ENCODE measurements at regions not wholly inside any gene's neighbourhood (a gene's known extent, or its start where the extent isn't known, plus 50 kb on each side); places are given as distances from the start of the nearest gene placed in this dataset.
"Not testable (repeated sequence)": the region's sequence is repeated elsewhere in the genome, so short reads cannot be mapped to it uniquely, and the experiment has no call there.

GRCh38 chr6:85285934-85286333 is 163.9 kb upstream of the NT5E start:
- DNase-seq (ENCODE audit: low read depth in 1 of 2, low spot score in 1 of 2) = no peak

- no peak for DNase-seq (ENCODE audit: low read depth in 1 of 2, low spot score in 1 of 2)
These were observed 164.8 kb upstream of the NT5E start for GRCh38 chr6:85285114-85285513.

GRCh38 chr6:85283436-85283835 is 166.4 kb upstream of the NT5E start:
- no peak for DNase-seq (ENCODE audit: low read depth in 1 of 2, low spot score in 1 of 2)

- no peak for DNase-seq (ENCODE audit: low read depth in 1 of 2, low spot score in 1 of 2)
These were observed 171.3 kb upstream of the NT5E start for GRCh38 chr6:85278466-85279035.

- DNase-seq (ENCODE audit: low read depth in 1 of 2, low spot score in 1 of 2) = not testable (repeated sequence)
These were observed 173.9 kb upstream of the NT5E start for GRCh38 chr6:85276026-85276425.

- no peak for DNase-seq (ENCODE audit: low read depth in 1 of 2, low spot score in 1 of 2)
These were observed 174.4 kb upstream of the NT5E start for GRCh38 chr6:85275338-85275985.

- DNase-seq (ENCODE audit: low read depth in 1 of 2, low spot score in 1 of 2) = no peak
These were observed 176.0 kb upstream of the NT5E start for GRCh38 chr6:85273870-85274269.

GRCh38 chr6:85273046-85273445 is 176.8 kb upstream of the NT5E start:
- DNase-seq (ENCODE audit: low read depth in 1 of 2, low spot score in 1 of 2) = no peak

GRCh38 chr6:85272592-85272991 is 177.3 kb upstream of the NT5E start:
- no peak for DNase-seq (ENCODE audit: low read depth in 1 of 2, low spot score in 1 of 2)

- no peak for DNase-seq (ENCODE audit: low read depth in 1 of 2, low spot score in 1 of 2)
These were observed 187.3 kb upstream of the NT5E start for GRCh38 chr6:85262621-85263020.

GRCh38 chr6:85261271-85261670 is 188.6 kb upstream of the NT5E start:
- no peak for DNase-seq (ENCODE audit: low read depth in 1 of 2, low spot score in 1 of 2)

- DNase-seq (ENCODE audit: low read depth in 1 of 2, low spot score in 1 of 2) = no peak
These were observed 194.2 kb upstream of the NT5E start for GRCh38 chr6:85255661-85256060.

- no peak for DNase-seq (ENCODE audit: low read depth in 1 of 2, low spot score in 1 of 2)
These were observed 197.3 kb upstream of the NT5E start for GRCh38 chr6:85252552-85252951.

GRCh38 chr6:85252085-85252484 is 197.8 kb upstream of the NT5E start:
- DNase-seq (ENCODE audit: low read depth in 1 of 2, low spot score in 1 of 2) = no peak

- DNase-seq (ENCODE audit: low read depth in 1 of 2, low spot score in 1 of 2) = no peak
These were observed 198.6 kb upstream of the NT5E start for GRCh38 chr6:85251300-85251699.

GRCh38 chr6:85250586-85251220 is 199.2 kb upstream of the NT5E start:
- no peak for DNase-seq (ENCODE audit: low read depth in 1 of 2, low spot score in 1 of 2)

- no peak for DNase-seq (ENCODE audit: low read depth in 1 of 2, low spot score in 1 of 2)
These were observed 204.9 kb upstream of the NT5E start for GRCh38 chr6:85245004-85245403.

GRCh38 chr6:85241498-85242052 is 208.3 kb upstream of the NT5E start:
- DNase-seq (ENCODE audit: low read depth in 1 of 2, low spot score in 1 of 2) = no peak

GRCh38 chr6:85240787-85241385 is 209.0 kb upstream of the NT5E start:
- DNase-seq (ENCODE audit: low read depth in 1 of 2, low spot score in 1 of 2) = no peak

GRCh38 chr6:85237478-85237877 is 212.4 kb upstream of the NT5E start:
- DNase-seq (ENCODE audit: low read depth in 1 of 2, low spot score in 1 of 2) = no peak

GRCh38 chr6:85236636-85237035 is 213.2 kb upstream of the NT5E start:
- DNase-seq (ENCODE audit: low read depth in 1 of 2, low spot score in 1 of 2) = no peak

- not testable (repeated sequence) for DNase-seq (ENCODE audit: low read depth in 1 of 2, low spot score in 1 of 2)
These were observed 222.5 kb upstream of the NT5E start for GRCh38 chr6:85227345-85227744.

All from stimulated activated CD4-positive, alpha-beta T cell treated with anti-CD3 and anti-CD28 coated beads, Interleukin-15, amount 100 ng/mL, for 1 hour (primary cell).